Heart left ventricle (tissue), 13 donors: ENCODE measurements at regions not wholly inside any gene's neighbourhood (a gene's known extent, or its start where the extent isn't known, plus 50 kb on each side); places are given as distances from the start of the nearest gene placed in this dataset.

Experiments
- POLR2A ChIP-seq, 2 donors: fragments of 450-650 bp; IDR thresholded peaks; one replicate each; pipeline ENCODE4 v1.6.1; 2017; ENCODE audit warnings: antibody characterized with exemption in 2 of 2, mild to moderate bottlenecking in 2 of 2, moderate library complexity in 2 of 2
- TF ChIP-seq, protein P1 (sequence below), 12 donors: fragments of 200-600 bp; sonication (generic) in 4 of 12; IDR thresholded peaks; one replicate each; pipeline versions ENCODE4 v1.5.0 to v1.8.0; 2018 to 2022; ENCODE audit warnings: antibody characterized with exemption in 12 of 12, mild to moderate bottlenecking in 5 of 12
- donor health status: ischemic (EF 13 %, LVEDD 7.1; RV severe dilation, severe dysfunction).
- donor health status: DM: no; HTN: yes; CAD: no.
- donor health status: DM: no; HTN: no; CAD: no.
- donor health status: ischemic (EF 25% LVEDD 6.9; RV normal size, moderate dysfunction).
- donor health status: ischemic (EF 25% LVEDD 5.7; RV mildly dilated, moderate dysfunction).
- donor health status: ischemic (EF 35%, LVEDD 5.7; RV mildly dilated, moderate dysfunction).
- donor health status: nonischemic (EF 11% LVEDD 7.7; RV severe dilation, severe dysfunction).
- donor health status: DM: yes; HTN: yes; CAD: no.
- donor health status: PGD.
- donor health status: ischemic (EF 29% LVEDD 5.4; RV normal size, mild dysfunction).
- donor health status: nonischemic (EF 23%, LVEDD 6.1; RV moderate dilation, normal function).

DNA sequence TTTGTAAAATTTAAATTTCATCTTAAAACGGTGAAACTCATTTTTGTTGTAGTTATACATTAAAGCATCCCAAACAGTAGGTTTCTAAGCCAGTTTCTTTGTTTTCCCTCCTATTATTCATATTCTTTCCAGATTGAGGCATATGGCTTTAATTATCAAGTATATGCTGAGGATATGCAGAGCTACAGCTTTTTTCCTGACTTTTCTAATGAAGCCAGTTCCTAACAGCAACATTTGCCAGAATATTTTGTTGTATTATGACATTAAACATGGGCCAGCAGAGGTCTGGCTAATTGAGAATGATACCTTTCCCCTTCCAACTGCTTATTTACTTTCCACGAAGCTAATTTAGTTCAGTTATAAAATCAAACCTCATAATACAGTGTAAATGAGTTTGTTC is 75.3 kb downstream of the SLIT2 start:
- TF ChIP-seq, protein P1, sequence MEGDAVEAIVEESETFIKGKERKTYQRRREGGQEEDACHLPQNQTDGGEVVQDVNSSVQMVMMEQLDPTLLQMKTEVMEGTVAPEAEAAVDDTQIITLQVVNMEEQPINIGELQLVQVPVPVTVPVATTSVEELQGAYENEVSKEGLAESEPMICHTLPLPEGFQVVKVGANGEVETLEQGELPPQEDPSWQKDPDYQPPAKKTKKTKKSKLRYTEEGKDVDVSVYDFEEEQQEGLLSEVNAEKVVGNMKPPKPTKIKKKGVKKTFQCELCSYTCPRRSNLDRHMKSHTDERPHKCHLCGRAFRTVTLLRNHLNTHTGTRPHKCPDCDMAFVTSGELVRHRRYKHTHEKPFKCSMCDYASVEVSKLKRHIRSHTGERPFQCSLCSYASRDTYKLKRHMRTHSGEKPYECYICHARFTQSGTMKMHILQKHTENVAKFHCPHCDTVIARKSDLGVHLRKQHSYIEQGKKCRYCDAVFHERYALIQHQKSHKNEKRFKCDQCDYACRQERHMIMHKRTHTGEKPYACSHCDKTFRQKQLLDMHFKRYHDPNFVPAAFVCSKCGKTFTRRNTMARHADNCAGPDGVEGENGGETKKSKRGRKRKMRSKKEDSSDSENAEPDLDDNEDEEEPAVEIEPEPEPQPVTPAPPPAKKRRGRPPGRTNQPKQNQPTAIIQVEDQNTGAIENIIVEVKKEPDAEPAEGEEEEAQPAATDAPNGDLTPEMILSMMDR (IDR thresholded peaks at IDR 0.05), result no peak
- no peak for TF ChIP-seq POLR2A (IDR thresholded peaks at IDR 0.05)
